ENCODE measurements at regions not wholly inside any gene's neighbourhood (a gene's known extent, or its start where the extent isn't known, plus 50 kb on each side); places are given as distances from the start of the nearest gene placed in this dataset.

DNA sequence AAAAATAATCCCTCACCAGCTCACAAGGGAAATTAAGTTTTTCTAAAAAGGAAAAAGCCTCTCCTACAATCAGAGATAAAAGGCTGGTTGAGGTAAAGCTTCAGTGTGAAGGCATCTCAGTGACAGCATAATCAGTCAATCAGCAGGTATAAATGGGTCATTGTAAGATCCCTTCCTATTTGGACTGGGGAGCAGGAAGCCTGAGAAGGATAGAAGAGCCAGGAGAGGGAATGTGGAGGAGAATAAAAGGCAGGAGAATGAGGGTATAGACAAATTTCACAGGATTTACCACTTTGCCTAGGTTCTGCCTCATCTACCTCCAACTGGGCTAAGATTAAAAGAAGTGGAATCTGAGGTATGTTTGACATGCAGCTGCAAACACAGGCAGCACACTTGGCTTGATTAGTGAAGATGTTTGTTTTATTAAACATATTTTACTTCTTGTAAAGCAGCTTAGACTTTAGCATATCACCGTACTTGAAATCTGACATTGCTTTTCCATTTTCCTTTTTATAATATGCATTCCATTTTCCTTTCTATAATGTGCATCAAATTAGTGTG, 479.1 kb upstream of the USP15 start:
- CTCF ChIA-PET, result no interaction called here
- DNase-seq, result no peak
- BruUV-seq (replicated peaks), result no TSS peak
- no peaks in the 10 kb centered on the region for H3K4me1 Mint-ChIP-seq (ENCODE audit: low read depth, unreplicated experiment)
- no peaks in the 10 kb centered on the region for H3K27me3 Mint-ChIP-seq (ENCODE audit: unreplicated experiment)
- TF ChIP-seq, protein P1, sequence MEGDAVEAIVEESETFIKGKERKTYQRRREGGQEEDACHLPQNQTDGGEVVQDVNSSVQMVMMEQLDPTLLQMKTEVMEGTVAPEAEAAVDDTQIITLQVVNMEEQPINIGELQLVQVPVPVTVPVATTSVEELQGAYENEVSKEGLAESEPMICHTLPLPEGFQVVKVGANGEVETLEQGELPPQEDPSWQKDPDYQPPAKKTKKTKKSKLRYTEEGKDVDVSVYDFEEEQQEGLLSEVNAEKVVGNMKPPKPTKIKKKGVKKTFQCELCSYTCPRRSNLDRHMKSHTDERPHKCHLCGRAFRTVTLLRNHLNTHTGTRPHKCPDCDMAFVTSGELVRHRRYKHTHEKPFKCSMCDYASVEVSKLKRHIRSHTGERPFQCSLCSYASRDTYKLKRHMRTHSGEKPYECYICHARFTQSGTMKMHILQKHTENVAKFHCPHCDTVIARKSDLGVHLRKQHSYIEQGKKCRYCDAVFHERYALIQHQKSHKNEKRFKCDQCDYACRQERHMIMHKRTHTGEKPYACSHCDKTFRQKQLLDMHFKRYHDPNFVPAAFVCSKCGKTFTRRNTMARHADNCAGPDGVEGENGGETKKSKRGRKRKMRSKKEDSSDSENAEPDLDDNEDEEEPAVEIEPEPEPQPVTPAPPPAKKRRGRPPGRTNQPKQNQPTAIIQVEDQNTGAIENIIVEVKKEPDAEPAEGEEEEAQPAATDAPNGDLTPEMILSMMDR (IDR thresholded peaks at IDR 0.05; ENCODE audit: unreplicated experiment), result no peak
- H3K27ac Mint-ChIP-seq (ENCODE audit: unreplicated experiment), result no peak overlapping the region
- no peaks in the 10 kb centered on the region for H3K9me3 Mint-ChIP-seq (ENCODE audit: low read depth, unreplicated experiment)
- no peaks in the 10 kb centered on the region for H3K36me3 Mint-ChIP-seq (ENCODE audit: insufficient read depth, unreplicated experiment)
- H3K4me3 Mint-ChIP-seq (ENCODE audit: low read depth, unreplicated experiment), result no peak overlapping the region
- intact Hi-C loops (cut with micrococcal nuclease; ENCODE audit: unreplicated experiment), result no loop called here

DNA sequence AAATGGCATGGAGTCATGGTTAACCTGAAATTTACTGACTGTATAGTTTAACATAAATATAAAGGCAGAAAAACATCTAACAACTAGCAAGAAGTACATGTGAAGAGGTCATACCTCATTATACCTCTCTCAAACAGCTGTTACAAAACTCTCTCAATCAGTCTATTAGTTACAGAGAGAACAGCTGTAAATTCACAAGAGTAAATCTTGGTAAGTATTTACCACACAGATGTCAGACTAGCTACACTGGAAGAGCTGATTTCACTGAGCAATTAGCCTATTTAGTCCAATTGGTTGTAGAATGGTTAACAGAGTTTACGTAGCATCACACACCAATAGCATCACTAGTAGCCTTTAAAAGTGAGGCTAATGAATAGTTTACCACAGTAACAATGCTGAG, 463.4 kb upstream of the USP15 start:
- DNase-seq, result no peak
- H3K36me3 Mint-ChIP-seq (ENCODE audit: insufficient read depth, unreplicated experiment), result no peaks in the 10 kb centered on the region

DNA sequence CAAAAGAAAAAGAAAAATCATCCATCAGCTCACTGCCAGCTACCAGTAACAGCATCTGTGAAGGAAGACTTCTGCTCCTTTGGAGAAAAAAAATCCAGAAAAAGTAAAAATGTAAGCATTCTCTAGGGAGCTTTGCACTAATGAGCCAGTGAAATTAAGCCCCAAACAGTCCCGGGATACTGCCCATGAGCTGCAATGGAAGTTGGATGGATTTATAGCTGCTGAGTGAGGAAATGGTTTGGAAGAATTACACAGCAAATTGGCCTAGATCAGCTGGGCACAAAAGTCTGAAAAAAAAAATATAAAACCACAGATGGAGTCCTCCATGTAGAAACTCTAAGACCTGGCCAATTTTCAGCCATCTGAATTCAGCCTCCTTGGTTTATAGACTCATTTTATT, 462.9 kb upstream of the USP15 start:
- no peaks in the 10 kb centered on the region for H3K27me3 Mint-ChIP-seq (ENCODE audit: unreplicated experiment)
- H3K4me1 Mint-ChIP-seq (ENCODE audit: low read depth, unreplicated experiment), result no peaks in the 10 kb centered on the region
- H3K27ac Mint-ChIP-seq (ENCODE audit: unreplicated experiment), result no peak overlapping the region
- intact Hi-C loops (cut with micrococcal nuclease; ENCODE audit: unreplicated experiment), result no loop called here
- TF ChIP-seq, protein P1 (IDR thresholded peaks at IDR 0.05; ENCODE audit: unreplicated experiment), result no peak
- peaks cover 3% of the 10 kb centered on the region for H3K9me3 Mint-ChIP-seq (ENCODE audit: low read depth, unreplicated experiment)
- H3K36me3 Mint-ChIP-seq (ENCODE audit: insufficient read depth, unreplicated experiment), result no peaks in the 10 kb centered on the region
- no peak for DNase-seq
- H3K4me3 Mint-ChIP-seq (ENCODE audit: low read depth, unreplicated experiment), result no peak overlapping the region
- no TSS peak for BruUV-seq (replicated peaks)
- CTCF ChIA-PET, result no interaction called here

More for the DNA sequence above, 463.4 kb upstream of the USP15 start:
- no peaks in the 10 kb centered on the region for H3K27me3 Mint-ChIP-seq (ENCODE audit: unreplicated experiment)
- intact Hi-C loops (cut with micrococcal nuclease; ENCODE audit: unreplicated experiment), result no loop called here
- H3K4me3 Mint-ChIP-seq (ENCODE audit: low read depth, unreplicated experiment), result no peak overlapping the region
- TF ChIP-seq, protein P1 (IDR thresholded peaks at IDR 0.05; ENCODE audit: unreplicated experiment), result no peak
- BruUV-seq (replicated peaks), result no TSS peak
- no peak overlapping the region for H3K27ac Mint-ChIP-seq (ENCODE audit: unreplicated experiment)
- H3K9me3 Mint-ChIP-seq (ENCODE audit: low read depth, unreplicated experiment), result peaks cover 6% of the 10 kb centered on the region
- CTCF ChIA-PET, result no interaction called here
- no peaks in the 10 kb centered on the region for H3K4me1 Mint-ChIP-seq (ENCODE audit: low read depth, unreplicated experiment)

DNA sequence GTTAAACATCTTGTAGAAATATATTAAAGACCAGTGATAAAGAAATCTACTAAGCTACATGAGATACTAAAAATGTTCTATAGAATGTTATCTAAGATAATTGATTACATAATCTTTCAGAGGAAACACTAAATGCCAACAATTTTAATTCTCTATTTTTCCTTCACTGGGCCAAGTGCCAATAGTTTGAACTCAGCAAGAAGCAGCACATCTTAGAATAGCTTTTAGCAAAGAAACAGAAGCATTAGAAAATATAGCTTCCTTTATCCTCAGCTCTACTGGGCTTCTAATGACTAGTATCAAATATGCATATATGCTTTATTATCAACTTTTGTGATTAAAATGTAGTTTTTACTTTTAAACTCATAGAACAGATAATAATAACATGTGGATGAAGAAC, 461.4 kb upstream of the USP15 start:
- Mint-ChIP-seq H3K9me3 (ENCODE audit: low read depth, unreplicated experiment) (peaks cover 3% of the 10 kb centered on the region), H3K27me3 (ENCODE audit: unreplicated experiment) (no peaks in the 10 kb centered on the region), H3K36me3 (ENCODE audit: insufficient read depth, unreplicated experiment) (no peaks in the 10 kb centered on the region), H3K4me3 (ENCODE audit: low read depth, unreplicated experiment) (no peak overlapping the region), H3K4me1 (ENCODE audit: low read depth, unreplicated experiment) (no peaks in the 10 kb centered on the region), H3K27ac (ENCODE audit: unreplicated experiment) (no peak overlapping the region)
- intact Hi-C loops (cut with micrococcal nuclease; ENCODE audit: unreplicated experiment), result no loop called here
- CTCF ChIA-PET, result no interaction called here
- TF ChIP-seq, protein P1 (IDR thresholded peaks at IDR 0.05; ENCODE audit: unreplicated experiment), result no peak
- no peak for DNase-seq
- no TSS peak for BruUV-seq (replicated peaks)

Data from Calu3 (cell line).